GM18507 (cell line): ENCODE measurements at regions not wholly inside any gene's neighbourhood (a gene's known extent, or its start where the extent isn't known, plus 50 kb on each side); places are given as distances from the start of the nearest gene placed in this dataset.
A peak's percentile ranks its signal among the peaks of the same experiment; 100 is the strongest.

Source experiments
- DNase-seq: peaks from one replicate; pipeline ENCODE4 v3.0.0; 2011; ENCODE audit warnings: low read depth; ENCODE audit not compliant: insufficient read length; ENCODE audit errors: extremely low spot score
- FAIRE-seq: peaks from 2 replicates; lab custom pipeline; 2011; peaks lifted over from hg19 to GRCh38; lab: Jason Lieb, UNC

GRCh38 chr18:33875029-33875565 lies 297.1 kb downstream of the ASXL3 start:
- FAIRE-seq (no peak), DNase-seq (no peak)

- FAIRE-seq, result no peak
- DNase-seq, result no peak
These were observed 295.1 kb downstream of the ASXL3 start for GRCh38 chr18:33873112-33873511.

GRCh38 chr18:33871363-33872025 lies 293.5 kb downstream of the ASXL3 start:
- DNase-seq, result no peak
- no peak for FAIRE-seq

- FAIRE-seq, result no peak
- no peak for DNase-seq
These were observed 292.0 kb downstream of the ASXL3 start for GRCh38 chr18:33870059-33870458.

GRCh38 chr18:33866386-33866785 lies 288.4 kb downstream of the ASXL3 start:
- DNase-seq (no peak), FAIRE-seq (no peak)

- FAIRE-seq, result no peak
These were observed 285.9 kb downstream of the ASXL3 start for GRCh38 chr18:33863912-33864311.

GRCh38 chr18:33854827-33855139 lies 276.8 kb downstream of the ASXL3 start:
- no peak for DNase-seq
- FAIRE-seq, result no peak

More at GRCh38 chr18:33863912-33864311, 285.9 kb downstream of the ASXL3 start:
- DNase-seq, result no peak

GRCh38 chr18:33854086-33854826 lies 276.2 kb downstream of the ASXL3 start:
- FAIRE-seq (no peak), DNase-seq (no peak)

- no peak for FAIRE-seq
- DNase-seq, result no peak
These were observed 275.2 kb downstream of the ASXL3 start for GRCh38 chr18:33853187-33853586.

GRCh38 chr18:33851546-33852078 lies 273.6 kb downstream of the ASXL3 start:
- DNase-seq, result no peak
- FAIRE-seq, result no peak

- FAIRE-seq (no peak), DNase-seq (no peak)
These were observed 271.7 kb downstream of the ASXL3 start for GRCh38 chr18:33849731-33850130.

GRCh38 chr18:33844232-33844631 lies 266.2 kb downstream of the ASXL3 start:
- no peak for FAIRE-seq

GRCh38 chr18:33841221-33841967 lies 263.4 kb downstream of the ASXL3 start:
- FAIRE-seq, result no peak
- no peak for DNase-seq

More at GRCh38 chr18:33844232-33844631, 266.2 kb downstream of the ASXL3 start:
- DNase-seq, result no peak

- FAIRE-seq, result no peak
- no peak for DNase-seq
These were observed 262.2 kb downstream of the ASXL3 start for GRCh38 chr18:33840212-33840593.

GRCh38 chr18:33839452-33840211 lies 261.6 kb downstream of the ASXL3 start:
- DNase-seq (no peak), FAIRE-seq (peak; percentile 24)

GRCh38 chr18:33838054-33838453 lies 260.0 kb downstream of the ASXL3 start:
- DNase-seq (no peak), FAIRE-seq (no peak)

GRCh38 chr18:33837191-33837590 lies 259.2 kb downstream of the ASXL3 start:
- DNase-seq (no peak), FAIRE-seq (no peak)

GRCh38 chr18:33836564-33836963 lies 258.5 kb downstream of the ASXL3 start:
- FAIRE-seq, result no peak

GRCh38 chr18:33835419-33835818 lies 257.4 kb downstream of the ASXL3 start:
- FAIRE-seq, result no peak
- DNase-seq, result no peak

More at GRCh38 chr18:33836564-33836963, 258.5 kb downstream of the ASXL3 start:
- no peak for DNase-seq
